IPS-NIHi7 (cell line): ENCODE measurements at regions not wholly inside any gene's neighbourhood (a gene's known extent, or its start where the extent isn't known, plus 50 kb on each side); places are given as distances from the start of the nearest gene placed in this dataset.
"Not testable (repeated sequence)": the region's sequence is repeated elsewhere in the genome, so short reads cannot be mapped to it uniquely, and the experiment has no call there.

ENCODE experiments used
- DNase-seq: peaks from one replicate; pipeline ENCODE4 v3.0.0; 2012; ENCODE audit warnings: mixed read lengths; ENCODE audit errors: extremely low spot score

DNA sequence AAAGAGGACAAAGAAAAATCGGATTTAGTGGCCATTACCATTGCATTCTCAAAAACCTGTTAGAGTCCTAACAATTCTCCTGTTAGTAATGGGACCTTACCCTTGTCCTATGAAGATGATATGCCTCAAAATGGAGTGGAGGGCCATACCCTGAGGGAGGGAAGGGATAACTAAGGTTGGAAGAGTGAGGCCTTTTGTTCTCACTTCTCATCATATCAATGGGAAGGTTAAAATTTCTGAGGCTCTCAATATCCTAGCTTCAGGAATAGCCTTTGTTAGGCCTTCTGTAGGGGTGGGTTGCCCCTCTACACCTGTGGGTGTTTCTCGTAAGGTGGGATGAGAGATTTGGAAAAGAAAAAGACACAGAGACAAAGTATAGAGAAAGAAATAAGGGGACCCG is 109.4 kb upstream of the SGIP1 start:
- not testable (repeated sequence) for DNase-seq

GRCh38 chr1:66426239-66426853 is 107.6 kb upstream of the SGIP1 start:
- DNase-seq: no peak

GRCh38 chr1:66430815-66431214 is 103.1 kb upstream of the SGIP1 start:
- DNase-seq: not testable (repeated sequence)

GRCh38 chr1:66431999-66432398 is 102.0 kb upstream of the SGIP1 start:
- DNase-seq: no peak

DNA sequence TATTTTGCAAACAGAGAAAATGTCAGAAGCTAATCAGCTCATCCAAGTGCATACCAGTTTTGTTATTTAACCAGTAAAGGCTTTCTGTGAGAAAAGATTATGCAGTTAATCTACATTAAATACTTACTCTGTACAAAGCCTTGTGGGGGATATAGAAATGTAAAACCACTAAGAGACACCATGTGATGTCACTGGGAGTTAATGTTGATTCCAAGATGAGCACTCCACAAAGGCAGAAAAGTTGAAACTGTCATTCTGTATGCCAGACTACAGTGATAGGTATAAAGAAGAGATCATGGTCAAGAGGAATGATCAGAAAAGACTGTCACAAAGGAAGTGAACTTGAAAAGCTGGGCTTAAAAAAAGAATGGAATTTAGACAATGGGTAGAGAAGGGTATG is 100.3 kb upstream of the SGIP1 start:
- DNase-seq: no peak

- DNase-seq: no peak
These were observed 99.9 kb upstream of the SGIP1 start for GRCh38 chr1:66434096-66434495.

- DNase-seq: no peak
These were observed 98.4 kb upstream of the SGIP1 start for GRCh38 chr1:66435541-66435940.

DNA sequence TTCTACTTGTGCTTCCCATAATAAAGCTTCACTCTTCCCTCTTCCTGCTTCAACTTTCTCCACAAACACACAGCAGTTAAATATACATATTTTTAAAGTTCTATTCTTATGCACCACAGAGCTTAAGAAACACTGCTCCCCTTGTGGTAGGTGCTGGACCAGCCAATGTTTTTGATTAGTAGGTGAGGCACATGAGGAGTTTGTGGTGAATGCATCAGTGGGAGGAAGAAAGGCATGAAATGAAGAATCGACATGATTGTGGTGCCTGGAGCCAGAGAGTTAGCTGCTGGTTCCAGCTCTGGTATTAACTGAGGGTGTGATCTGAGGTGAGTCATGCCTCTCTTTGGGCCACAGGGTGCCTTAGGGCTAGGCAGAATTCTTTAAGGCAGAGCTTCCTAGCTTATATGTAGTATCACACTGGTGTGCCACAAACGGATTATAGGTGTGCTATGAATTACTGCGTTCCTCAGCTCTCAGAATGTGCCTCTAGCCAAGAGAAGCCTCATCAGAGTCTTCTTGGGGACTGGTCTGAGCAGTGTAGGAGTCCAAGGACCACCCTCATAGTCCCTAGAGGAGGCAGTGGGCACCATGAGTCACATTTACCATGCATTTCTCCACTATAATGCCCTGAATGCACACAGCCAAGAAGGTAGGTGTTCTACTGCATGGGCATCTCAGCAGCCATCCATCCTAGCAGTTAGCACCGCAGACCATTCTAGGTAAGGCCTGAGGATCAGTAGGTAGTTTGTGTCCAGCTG is 97.4 kb upstream of the SGIP1 start:
- DNase-seq: no peak

DNA sequence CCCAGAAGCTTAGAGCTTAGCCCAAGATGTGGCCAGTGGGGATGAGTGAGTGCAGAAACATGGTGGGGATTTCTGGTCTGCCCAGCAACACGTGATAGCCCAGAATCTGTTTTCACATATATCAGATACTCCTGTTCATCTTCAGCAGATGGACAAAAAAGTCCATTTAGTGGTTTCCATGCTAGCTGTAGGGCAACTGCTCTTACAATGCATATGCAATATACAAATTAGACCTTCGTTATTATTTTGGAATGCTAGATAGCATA is 96.9 kb upstream of the SGIP1 start:
- no peak for DNase-seq

DNA sequence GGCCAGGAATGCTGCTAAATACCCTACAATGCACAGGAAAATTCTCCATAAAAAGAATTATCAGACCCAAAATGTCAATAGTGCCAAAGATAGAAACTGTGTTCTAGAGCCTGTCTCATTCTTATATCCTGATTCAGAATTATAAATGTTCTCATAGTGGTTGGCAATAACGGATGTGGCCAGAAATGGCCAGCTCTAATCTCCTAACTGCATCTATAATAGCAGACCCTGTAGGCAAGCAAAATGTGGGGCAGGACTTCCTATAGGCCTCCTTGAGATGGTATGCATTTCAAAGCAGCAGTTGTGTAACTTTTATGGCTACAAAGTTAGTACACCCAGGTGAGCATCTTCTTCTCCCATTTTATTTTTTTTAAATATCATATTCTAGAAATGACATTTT is 95.9 kb upstream of the SGIP1 start:
- no peak for DNase-seq

GRCh38 chr1:66438501-66438900 is 95.5 kb upstream of the SGIP1 start:
- DNase-seq: no peak

DNA sequence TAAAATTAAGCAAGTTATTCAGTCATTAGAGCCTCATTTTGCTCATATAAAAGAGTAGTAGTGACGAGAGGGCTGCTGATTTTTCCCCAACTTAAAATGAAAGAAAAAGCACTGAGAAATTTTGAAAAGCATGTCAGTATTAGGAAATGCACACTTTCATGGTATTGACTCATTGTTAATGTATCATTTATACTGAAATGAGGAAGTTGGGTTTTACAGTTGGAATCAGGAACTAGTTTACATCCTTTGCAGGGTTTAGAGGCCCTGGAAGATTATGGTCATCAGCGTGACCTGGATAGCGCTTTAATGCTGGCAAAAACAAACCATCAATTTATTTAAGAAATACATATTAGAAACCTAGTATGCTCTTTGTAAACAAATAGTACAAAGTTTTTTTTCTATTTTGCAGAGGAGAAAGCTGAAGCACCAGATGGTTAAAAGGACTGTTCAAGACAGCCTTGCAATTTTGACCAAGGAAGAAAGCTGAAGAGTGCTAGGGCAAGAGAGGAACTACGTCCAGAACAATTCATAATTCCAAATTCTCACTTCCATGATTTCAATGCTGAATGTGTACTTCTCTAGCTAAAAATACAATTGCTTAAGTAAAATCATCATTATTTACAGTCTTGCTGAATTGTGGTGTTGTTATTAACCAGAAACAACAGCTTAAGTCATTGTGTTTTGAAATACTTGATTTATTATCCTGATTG is 94.8 kb upstream of the SGIP1 start:
- no peak for DNase-seq

DNA sequence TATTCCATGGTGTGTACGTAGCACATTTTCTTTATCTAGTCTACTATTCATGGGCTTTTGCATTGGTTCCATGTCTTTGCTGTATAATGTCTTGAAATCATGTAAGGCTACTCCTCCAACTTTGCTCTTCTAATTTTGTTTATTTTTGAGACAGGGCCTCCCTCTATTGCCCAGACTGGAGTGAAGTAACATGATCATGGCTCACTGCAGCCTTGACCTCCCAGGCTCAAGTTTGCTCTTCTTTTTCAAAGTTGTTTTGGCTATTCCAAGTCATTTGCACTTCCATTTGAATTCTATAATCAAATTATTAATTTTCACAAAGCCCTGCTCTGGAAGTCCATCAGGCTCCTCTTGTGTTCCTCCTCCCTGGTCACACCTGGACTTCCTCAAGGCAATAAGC is 90.2 kb upstream of the SGIP1 start:
- no peak for DNase-seq

GRCh38 chr1:66444438-66445265 is 89.3 kb upstream of the SGIP1 start:
- no peak for DNase-seq

GRCh38 chr1:66445492-66446181 is 88.3 kb upstream of the SGIP1 start:
- no peak for DNase-seq

DNA sequence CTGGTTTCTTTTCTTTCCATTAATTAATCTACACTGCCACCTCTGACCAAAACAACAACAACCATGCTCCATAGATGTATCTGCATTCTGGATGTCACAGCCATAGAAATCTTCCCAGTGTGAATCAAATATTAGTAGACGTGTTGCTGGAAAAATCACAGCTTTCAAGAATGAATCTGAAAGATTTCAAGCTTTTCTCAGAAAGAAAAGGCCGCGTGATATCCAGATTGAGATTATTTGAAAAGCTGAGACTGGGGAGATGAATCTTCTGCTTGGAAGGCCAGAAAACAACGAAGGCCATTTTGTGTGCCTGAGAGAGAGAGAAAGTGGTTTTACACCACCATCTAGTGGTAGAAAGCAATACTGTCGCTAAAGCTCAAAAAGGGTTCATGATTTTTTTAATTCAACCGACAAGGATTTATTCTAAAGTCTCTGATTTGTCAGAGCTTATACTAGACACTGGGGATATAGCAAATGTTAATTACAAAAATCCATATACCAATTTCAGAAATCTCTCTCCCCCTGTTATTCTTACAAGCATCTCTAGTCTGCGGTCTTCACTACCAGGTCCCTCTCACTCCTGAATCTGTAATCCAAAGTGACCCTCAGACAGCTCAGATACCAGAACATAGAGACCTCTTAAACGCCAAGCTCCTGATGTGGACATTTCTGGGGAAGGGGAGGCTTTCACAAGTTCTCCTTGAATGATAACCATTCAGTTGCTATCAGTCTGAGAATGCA is 87.5 kb upstream of the SGIP1 start:
- peak; percentile 69 for DNase-seq

DNA sequence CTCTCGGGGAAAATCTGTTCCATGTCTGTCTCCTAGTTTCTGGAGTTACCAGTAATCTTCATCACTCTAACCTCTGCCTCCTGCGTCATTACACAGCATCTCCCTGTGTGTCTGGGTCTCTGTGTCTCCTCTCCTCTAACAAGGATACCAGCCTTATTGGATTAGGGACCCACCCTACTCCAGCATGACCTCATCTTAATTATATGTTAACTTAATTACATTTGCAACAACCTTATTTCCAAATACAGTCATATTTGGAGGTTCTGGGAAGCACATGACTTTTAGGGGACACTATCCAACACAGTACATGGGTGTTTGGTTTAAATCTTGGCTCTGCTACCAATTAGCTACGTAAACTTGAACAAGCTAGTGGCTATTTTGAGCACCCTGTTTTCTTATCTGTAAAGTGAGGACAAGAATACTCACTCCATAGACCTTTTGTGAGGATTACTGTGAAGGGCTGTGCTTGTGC is 83.9 kb upstream of the SGIP1 start:
- no peak for DNase-seq

DNA sequence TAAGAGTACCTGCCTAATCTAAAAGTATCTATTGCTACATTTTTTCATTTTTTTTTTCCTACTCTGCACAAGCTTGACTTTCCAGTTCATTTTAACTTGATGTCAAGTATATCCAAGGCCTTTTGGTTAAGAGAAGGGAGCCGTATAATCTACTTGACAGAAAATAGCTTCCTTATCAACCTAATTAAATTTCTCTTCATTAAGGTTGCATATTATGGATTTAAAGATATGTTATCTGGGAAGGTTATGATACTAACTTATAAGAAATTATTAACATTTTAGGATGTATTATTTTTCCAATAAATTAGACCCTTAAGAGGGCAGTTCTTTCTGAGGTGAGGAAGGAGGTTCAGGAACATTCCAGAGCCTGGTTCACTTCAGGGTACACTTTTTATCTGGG is 83.1 kb upstream of the SGIP1 start:
- DNase-seq: no peak

DNA sequence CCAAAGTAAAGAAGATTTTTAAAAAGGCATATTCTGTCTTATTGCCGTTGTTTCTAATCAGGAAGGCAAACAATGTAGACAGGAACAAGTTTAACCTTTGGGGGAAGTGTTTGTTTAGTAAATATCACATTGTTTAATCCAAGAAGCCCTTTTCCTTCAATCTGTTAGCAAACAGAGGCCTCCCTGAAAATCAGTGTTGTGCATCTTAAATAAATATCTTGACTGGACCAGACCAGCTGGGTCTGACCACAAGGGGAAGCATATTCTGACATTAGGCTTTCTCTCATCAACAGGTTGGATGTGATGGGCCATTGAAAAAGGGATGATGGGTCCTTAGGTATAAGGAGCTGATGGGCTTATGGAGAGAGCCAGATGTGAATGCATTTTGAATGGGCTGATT is 81.8 kb upstream of the SGIP1 start:
- DNase-seq: no peak

GRCh38 chr1:66452982-66453381 is 81.0 kb upstream of the SGIP1 start:
- DNase-seq: no peak

DNA sequence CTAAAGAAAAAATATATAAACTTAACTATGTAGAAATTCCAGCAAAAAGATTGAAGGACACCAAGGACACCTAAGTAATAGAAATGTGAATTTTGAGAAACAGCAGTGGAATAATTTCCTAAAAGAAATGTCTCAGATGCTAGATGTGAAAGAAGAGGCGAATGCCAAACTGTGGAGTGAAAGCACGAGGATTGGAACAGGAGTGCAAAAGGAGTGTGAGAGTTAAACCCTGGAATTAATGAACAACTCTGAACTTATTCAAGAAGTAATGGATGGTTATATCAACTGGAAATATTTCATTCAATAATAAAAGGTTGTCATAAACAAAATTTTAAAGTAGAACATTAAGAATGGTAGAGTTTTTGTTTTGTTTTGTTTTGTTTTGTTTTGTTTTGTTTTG is 78.5 kb upstream of the SGIP1 start:
- DNase-seq: no peak
